ENCODE measurements at regions not wholly inside any gene's neighbourhood (a gene's known extent, or its start where the extent isn't known, plus 50 kb on each side); places are given as distances from the start of the nearest gene placed in this dataset.

DNA sequence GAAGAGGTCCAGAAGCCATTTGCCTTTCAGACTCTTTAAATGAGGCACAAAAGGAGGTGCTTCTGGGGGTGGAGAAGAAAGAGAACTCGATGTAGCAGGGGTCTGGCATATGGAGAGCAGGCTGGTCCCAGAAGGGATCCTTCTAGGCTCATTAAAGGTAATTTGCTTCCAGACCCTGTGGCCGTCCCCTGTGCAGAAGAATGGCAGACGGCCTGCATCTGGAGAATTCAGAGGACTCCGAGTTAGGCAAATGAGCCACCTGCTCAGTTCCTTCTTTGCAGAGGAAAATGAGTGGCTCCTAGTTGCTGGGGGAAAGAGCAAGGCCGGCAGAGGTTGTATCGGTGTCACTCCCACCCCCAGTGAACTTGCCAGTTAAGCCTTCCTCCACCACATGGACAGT lies 73.8 kb upstream of the FAM180A start:
- TF ChIP-seq, protein P1, sequence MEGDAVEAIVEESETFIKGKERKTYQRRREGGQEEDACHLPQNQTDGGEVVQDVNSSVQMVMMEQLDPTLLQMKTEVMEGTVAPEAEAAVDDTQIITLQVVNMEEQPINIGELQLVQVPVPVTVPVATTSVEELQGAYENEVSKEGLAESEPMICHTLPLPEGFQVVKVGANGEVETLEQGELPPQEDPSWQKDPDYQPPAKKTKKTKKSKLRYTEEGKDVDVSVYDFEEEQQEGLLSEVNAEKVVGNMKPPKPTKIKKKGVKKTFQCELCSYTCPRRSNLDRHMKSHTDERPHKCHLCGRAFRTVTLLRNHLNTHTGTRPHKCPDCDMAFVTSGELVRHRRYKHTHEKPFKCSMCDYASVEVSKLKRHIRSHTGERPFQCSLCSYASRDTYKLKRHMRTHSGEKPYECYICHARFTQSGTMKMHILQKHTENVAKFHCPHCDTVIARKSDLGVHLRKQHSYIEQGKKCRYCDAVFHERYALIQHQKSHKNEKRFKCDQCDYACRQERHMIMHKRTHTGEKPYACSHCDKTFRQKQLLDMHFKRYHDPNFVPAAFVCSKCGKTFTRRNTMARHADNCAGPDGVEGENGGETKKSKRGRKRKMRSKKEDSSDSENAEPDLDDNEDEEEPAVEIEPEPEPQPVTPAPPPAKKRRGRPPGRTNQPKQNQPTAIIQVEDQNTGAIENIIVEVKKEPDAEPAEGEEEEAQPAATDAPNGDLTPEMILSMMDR (IDR thresholded peaks at IDR 0.05): no peak
- no peak for TF ChIP-seq POLR2A (IDR thresholded peaks at IDR 0.05)
- DNase-seq (no peak), ATAC-seq (no peak)
- intact Hi-C loops (cut with DNase I): no loop called here
- H3K27ac ChIP-seq: no peak overlapping the region
- H3K4me1 ChIP-seq: no peaks in the 10 kb centered on the region
- no peak overlapping the region for H3K4me3 ChIP-seq
- H3K36me3 ChIP-seq (replicated peaks in 1 of 2; ENCODE audit: insufficient read depth in 1 of 2, low read depth in 2 of 2): no peaks in the 10 kb centered on the region
- 70 to 77% methylated on average over 1 to 6 of the region's 6 CpGs for WGBS, 2 donors
- H3K9me3 ChIP-seq: no peaks in the 10 kb centered on the region
- H3K27me3 ChIP-seq: no peaks in the 10 kb centered on the region

DNA sequence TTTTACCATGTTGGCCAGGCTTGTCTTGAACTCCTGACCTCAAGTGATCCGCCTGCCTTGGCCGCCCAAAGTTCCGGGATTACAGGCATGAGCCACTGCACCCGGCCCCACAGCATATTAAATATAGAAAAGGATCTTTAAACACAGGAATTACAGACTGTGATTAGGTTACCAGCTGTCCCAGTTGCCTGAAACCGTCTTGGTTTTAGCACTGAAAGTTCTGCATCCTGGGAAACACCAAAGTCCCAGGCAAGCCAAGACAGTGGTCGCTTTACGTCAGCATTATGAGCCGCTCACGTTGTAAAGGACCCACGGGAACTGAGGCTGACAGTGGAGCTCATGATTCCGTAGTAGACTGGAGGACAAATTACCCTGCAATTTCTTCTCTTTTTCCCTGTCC lies 69.0 kb upstream of the FAM180A start:
- DNase-seq: no peak
- TF ChIP-seq POLR2A (IDR thresholded peaks at IDR 0.05): no peak
- TF ChIP-seq, protein P1 (IDR thresholded peaks at IDR 0.05): no peak
- 70 to 74% methylated on average over 11 of the region's 11 CpGs for WGBS, 2 donors
- Histone ChIP-seq H3K9me3 (no peaks in the 10 kb centered on the region), H3K36me3 (replicated peaks in 1 of 2; ENCODE audit: insufficient read depth in 1 of 2, low read depth in 2 of 2) (no peaks in the 10 kb centered on the region), H3K27me3 (no peaks in the 10 kb centered on the region), H3K27ac (no peak overlapping the region), H3K4me1 (no peaks in the 10 kb centered on the region), H3K4me3 (no peak overlapping the region)
- intact Hi-C loops (cut with DNase I): no loop called here
- ATAC-seq: no peak

DNA sequence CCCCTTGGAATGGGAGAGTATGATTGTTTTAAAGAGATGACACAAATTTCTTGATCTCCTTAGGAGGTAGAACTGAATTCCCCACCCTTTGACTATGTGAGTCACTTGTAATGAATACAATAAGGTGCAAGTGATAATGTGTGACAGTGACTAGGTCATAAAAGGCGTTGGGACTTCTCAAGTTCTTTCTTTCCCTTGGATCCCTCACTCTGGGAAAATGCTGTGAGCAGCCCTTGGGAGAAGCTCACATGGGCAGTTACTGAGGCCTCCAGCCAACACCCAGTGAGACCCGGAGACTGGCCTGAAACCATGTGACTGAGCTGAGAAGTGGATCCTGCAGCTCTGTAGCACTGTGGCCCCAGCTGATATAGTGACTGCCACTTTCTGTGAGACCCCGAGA lies 66.4 kb upstream of the FAM180A start:
- no peak for TF ChIP-seq POLR2A (IDR thresholded peaks at IDR 0.05)
- TF ChIP-seq, protein P1 (IDR thresholded peaks at IDR 0.05): no peak
- DNase-seq: no peak
- WGBS, 2 donors: 61 to 64% methylated on average over 3 of the region's 3 CpGs
- Histone ChIP-seq H3K36me3 (replicated peaks in 1 of 2; ENCODE audit: insufficient read depth in 1 of 2, low read depth in 2 of 2) (no peaks in the 10 kb centered on the region), H3K27me3 (no peaks in the 10 kb centered on the region), H3K4me3 (no peak overlapping the region), H3K9me3 (no peaks in the 10 kb centered on the region), H3K27ac (no peak overlapping the region), H3K4me1 (no peaks in the 10 kb centered on the region)
- intact Hi-C loops (cut with DNase I): no loop called here
- ATAC-seq: no peak

DNA sequence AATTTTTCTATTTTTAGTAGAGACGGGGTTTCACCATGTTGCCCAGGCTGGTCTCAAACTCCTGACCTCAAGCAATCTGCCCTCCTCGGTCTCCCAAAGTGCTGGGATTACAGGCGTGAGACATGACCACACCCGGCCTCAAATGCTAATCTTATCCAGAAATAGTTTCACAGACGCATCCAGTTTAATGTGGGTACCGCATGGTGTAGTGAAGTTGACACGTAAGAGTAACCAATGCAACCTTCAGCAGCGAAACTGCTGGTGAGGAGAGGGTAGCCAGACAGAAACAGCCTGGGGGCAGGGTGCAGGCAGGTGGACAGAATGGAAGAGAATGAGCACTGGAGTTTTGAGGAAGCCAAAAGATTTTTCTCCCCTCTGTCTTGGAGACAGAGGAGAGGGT lies 63.5 kb upstream of the FAM180A start:
- no peaks in the 10 kb centered on the region for H3K36me3 ChIP-seq (replicated peaks in 1 of 2; ENCODE audit: insufficient read depth in 1 of 2, low read depth in 2 of 2)
- WGBS, 2 donors: 57 to 65% methylated on average over 8 of the region's 8 CpGs
- TF ChIP-seq, protein P1 (IDR thresholded peaks at IDR 0.05): no peak
- TF ChIP-seq POLR2A (IDR thresholded peaks at IDR 0.05): no peak
- intact Hi-C loops (cut with DNase I): no loop called here
- DNase-seq: no peak
- H3K9me3 ChIP-seq: no peaks in the 10 kb centered on the region
- H3K4me3 ChIP-seq: no peak overlapping the region
- H3K27ac ChIP-seq: no peak overlapping the region
- H3K27me3 ChIP-seq: no peaks in the 10 kb centered on the region
- no peak for ATAC-seq
- no peaks in the 10 kb centered on the region for H3K4me1 ChIP-seq

DNA sequence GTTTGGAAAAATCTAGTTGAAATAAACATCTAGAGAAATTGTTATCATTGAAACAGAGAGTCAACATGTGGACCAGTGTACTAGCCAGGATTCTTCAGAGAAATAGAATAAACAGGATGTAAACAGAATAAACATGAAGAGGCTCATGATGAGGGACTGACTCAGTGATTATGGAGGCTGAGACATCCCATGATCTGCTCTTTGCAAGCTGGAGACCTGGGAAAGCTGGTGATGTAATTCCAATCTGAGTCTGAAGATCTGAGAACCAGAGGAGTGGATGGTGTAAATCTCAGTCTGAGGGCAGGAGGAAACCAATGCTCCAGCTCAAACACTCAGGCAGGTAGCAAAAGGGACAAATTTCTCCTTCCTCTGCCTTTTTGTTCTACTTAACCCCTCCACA lies 62.9 kb upstream of the FAM180A start:
- ATAC-seq (no peak), DNase-seq (no peak)
- no peaks in the 10 kb centered on the region for H3K36me3 ChIP-seq (replicated peaks in 1 of 2; ENCODE audit: insufficient read depth in 1 of 2, low read depth in 2 of 2)
- no peaks in the 10 kb centered on the region for H3K9me3 ChIP-seq
- no peak for TF ChIP-seq POLR2A (IDR thresholded peaks at IDR 0.05)
- TF ChIP-seq, protein P1 (IDR thresholded peaks at IDR 0.05): no peak
- no peaks in the 10 kb centered on the region for H3K4me1 ChIP-seq
- intact Hi-C loops (cut with DNase I): no loop called here
- H3K27ac ChIP-seq: no peak overlapping the region
- no peak overlapping the region for H3K4me3 ChIP-seq
- H3K27me3 ChIP-seq: no peaks in the 10 kb centered on the region

Measured in body of pancreas (tissue), 4 donors.